Lung microvascular endothelial cell (primary cell): ENCODE measurements at regions not wholly inside any gene's neighbourhood (a gene's known extent, or its start where the extent isn't known, plus 50 kb on each side); places are given as distances from the start of the nearest gene placed in this dataset.
"Not testable (repeated sequence)": the region's sequence is repeated elsewhere in the genome, so short reads cannot be mapped to it uniquely, and the experiment has no call there.

Source experiments
- DNase-seq, 2 donors: peaks; one replicate each; pipeline versions ENCODE4 v3.0.0 to v3.0.0-alpha.2; 2010; ENCODE audit warnings: low read depth in 2 of 2

GRCh38 chr1:178642282-178642681 lies 82.8 kb upstream of the RALGPS2 start:
- DNase-seq = no peak

- no peak for DNase-seq
These were observed 81.7 kb upstream of the RALGPS2 start for GRCh38 chr1:178643349-178643748.

GRCh38 chr1:178643831-178644230 lies 81.2 kb upstream of the RALGPS2 start:
- DNase-seq = no peak

- peak; percentile 82 to 85 for DNase-seq
These were observed 80.5 kb upstream of the RALGPS2 start for GRCh38 chr1:178644308-178645120.

- DNase-seq = no peak
These were observed 79.8 kb upstream of the RALGPS2 start for GRCh38 chr1:178645157-178645807.

- DNase-seq = no peak
These were observed 79.2 kb upstream of the RALGPS2 start for GRCh38 chr1:178645808-178646200.

GRCh38 chr1:178646821-178647220 lies 78.2 kb upstream of the RALGPS2 start:
- DNase-seq = no peak

GRCh38 chr1:178648151-178648550 lies 76.9 kb upstream of the RALGPS2 start:
- DNase-seq = no peak

GRCh38 chr1:178649582-178650350 lies 75.3 kb upstream of the RALGPS2 start:
- no peak for DNase-seq

- peak; percentile 52 to 74 for DNase-seq
These were observed 74.0 kb upstream of the RALGPS2 start for GRCh38 chr1:178650934-178651511.

- peak in 1 of 2 donors; percentile 48 for DNase-seq
These were observed 73.3 kb upstream of the RALGPS2 start for GRCh38 chr1:178651742-178652141.

- peak in 1 of 2 donors; percentile 10 for DNase-seq
These were observed 72.2 kb upstream of the RALGPS2 start for GRCh38 chr1:178652506-178653490.

- no peak for DNase-seq
These were observed 65.2 kb upstream of the RALGPS2 start for GRCh38 chr1:178659789-178660208.

- no peak for DNase-seq
These were observed 64.6 kb upstream of the RALGPS2 start for GRCh38 chr1:178660461-178660860.

GRCh38 chr1:178664278-178664677 lies 60.8 kb upstream of the RALGPS2 start:
- DNase-seq = no peak

- DNase-seq = no peak
These were observed 59.5 kb upstream of the RALGPS2 start for GRCh38 chr1:178665579-178665978.

- DNase-seq = not testable (repeated sequence)
These were observed 58.2 kb upstream of the RALGPS2 start for GRCh38 chr1:178666891-178667290.

- DNase-seq = no peak
These were observed 52.6 kb upstream of the RALGPS2 start for GRCh38 chr1:178672434-178672833.

- not testable (repeated sequence) for DNase-seq
These were observed 50.5 kb upstream of the RALGPS2 start for GRCh38 chr1:178674559-178674958.
